ENCODE measurements at regions not wholly inside any gene's neighbourhood (a gene's known extent, or its start where the extent isn't known, plus 50 kb on each side); places are given as distances from the start of the nearest gene placed in this dataset.

DNA sequence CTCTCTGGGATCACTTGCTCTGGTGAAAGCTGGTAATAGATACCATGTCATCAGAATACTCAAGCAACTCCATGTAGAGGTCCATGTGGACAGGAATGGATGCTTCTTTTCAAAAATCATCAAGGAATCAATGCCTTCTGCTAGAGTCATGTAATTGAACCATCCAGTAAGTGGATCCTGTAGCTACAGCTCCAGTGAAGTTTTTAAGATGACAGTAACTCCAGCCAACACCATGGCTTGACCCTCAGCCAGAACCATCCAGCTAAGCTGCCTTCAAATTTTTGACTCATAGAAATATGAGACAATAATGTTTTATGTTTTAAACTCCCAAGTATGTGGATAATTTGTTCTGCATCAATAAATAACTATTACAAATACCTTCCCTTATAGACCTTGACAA lies 923.7 kb downstream of the EPHA3 start:
- no peak overlapping the region for H3K4me3 ChIP-seq (ENCODE audit: low read depth, low read length)
- no peak for TF ChIP-seq CTCF (conservative IDR thresholded peaks at IDR 0.05; ENCODE audit: low read depth, low read length)
- DNase-seq (ENCODE audit: low read depth): no peak

- DNase-seq (ENCODE audit: low read depth): no peak
- no peak overlapping the region for H3K4me3 ChIP-seq (ENCODE audit: low read depth, low read length)
- no peak for TF ChIP-seq CTCF (conservative IDR thresholded peaks at IDR 0.05; ENCODE audit: low read depth, low read length)
Observed at GRCh38 chr3:90032980-90033641, 925.7 kb downstream of the EPHA3 start.

- no peak for DNase-seq (ENCODE audit: low read depth)
- no peak for TF ChIP-seq CTCF (conservative IDR thresholded peaks at IDR 0.05; ENCODE audit: low read depth, low read length)
- no peak overlapping the region for H3K4me3 ChIP-seq (ENCODE audit: low read depth, low read length)
Observed at GRCh38 chr3:90034038-90034437, 926.6 kb downstream of the EPHA3 start.

GRCh38 chr3:90035643-90036042 lies 928.2 kb downstream of the EPHA3 start:
- DNase-seq (ENCODE audit: low read depth): peak; percentile 11
- no peak overlapping the region for H3K4me3 ChIP-seq (ENCODE audit: low read depth, low read length)
- TF ChIP-seq CTCF (conservative IDR thresholded peaks at IDR 0.05; ENCODE audit: low read depth, low read length): no peak

GRCh38 chr3:90036939-90037469 lies 929.6 kb downstream of the EPHA3 start:
- no peak for DNase-seq (ENCODE audit: low read depth)

DNA sequence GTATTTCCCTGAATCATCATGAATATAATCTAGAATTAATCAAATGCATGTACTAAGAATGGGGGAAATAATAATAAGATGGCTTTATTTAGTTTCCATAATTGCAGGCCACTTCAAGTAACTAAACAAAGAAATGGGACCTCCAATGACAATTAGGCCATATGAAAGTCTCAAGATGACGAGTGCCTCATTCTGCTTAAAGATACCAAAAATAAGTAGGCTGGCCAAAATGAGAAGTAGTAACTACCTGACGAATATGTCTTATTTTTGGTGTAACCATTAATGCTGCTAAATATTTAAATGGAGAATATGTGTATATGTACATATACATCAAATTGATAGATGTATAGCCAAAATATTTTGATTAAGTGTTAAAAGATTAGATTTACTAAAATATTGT lies 932.6 kb downstream of the EPHA3 start:
- no peak overlapping the region for H3K4me3 ChIP-seq (ENCODE audit: low read depth, low read length)
- TF ChIP-seq CTCF (conservative IDR thresholded peaks at IDR 0.05; ENCODE audit: low read depth, low read length): no peak
- DNase-seq (ENCODE audit: low read depth): no peak

More at GRCh38 chr3:90036939-90037469, 929.6 kb downstream of the EPHA3 start:
- no peak overlapping the region for H3K4me3 ChIP-seq (ENCODE audit: low read depth, low read length)
- no peak for TF ChIP-seq CTCF (conservative IDR thresholded peaks at IDR 0.05; ENCODE audit: low read depth, low read length)

DNA sequence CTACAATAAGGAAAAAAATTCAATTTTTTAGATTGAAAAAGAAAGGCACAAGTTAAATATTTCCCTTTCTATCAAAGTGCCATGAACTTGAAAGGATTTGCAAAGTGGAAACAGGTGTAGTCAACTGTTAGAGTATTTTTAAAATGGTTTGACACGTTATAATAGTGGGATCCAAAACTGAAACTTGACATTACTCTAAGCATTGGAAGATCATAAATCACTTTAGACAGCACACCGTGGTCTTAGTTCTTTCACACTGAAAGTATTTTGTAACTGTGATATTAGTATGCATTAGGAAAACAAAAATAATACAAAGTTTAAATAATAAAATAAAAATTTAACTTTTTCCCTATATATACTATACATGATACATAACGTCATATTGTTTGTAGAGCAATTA lies 933.1 kb downstream of the EPHA3 start:
- H3K4me3 ChIP-seq (ENCODE audit: low read depth, low read length): no peak overlapping the region
- DNase-seq (ENCODE audit: low read depth): no peak
- TF ChIP-seq CTCF (conservative IDR thresholded peaks at IDR 0.05; ENCODE audit: low read depth, low read length): no peak

All from choroid plexus epithelial cell (primary cell).